K562 (cell line): ENCODE measurements at regions not wholly inside any gene's neighbourhood (a gene's known extent, or its start where the extent isn't known, plus 50 kb on each side); places are given as distances from the start of the nearest gene placed in this dataset.

ENCODE experiments used
- ATAC-seq: fragments of 200-7000 bp; cut with Tn5 transposase; 3 replicates; pipeline ENCODE4 v1.9.1; 2020; ENCODE audit warnings: moderate library complexity
- BruUV-seq: library from RNA; stranded (reverse); fragments of 400-500 nt; replicated peaks from 2 replicates; lab custom pipeline; 2021; lab: Mats Ljungman, UMichigan
- CTCF ChIA-PET: fragments of 300-600 bp; formaldehyde crosslinking; extraction: SDS; loops from one replicate; lab custom pipeline; 2021; ENCODE audit warnings: low intra/inter-chr PET ratio; lab: Yijun Ruan, JAX
- POLR2A ChIA-PET: fragments of 300-600, 350-650 bp; sonication (Branson Sonifier 250); formaldehyde crosslinking; extraction: SDS; loops from one replicate; lab custom pipeline; 2021; ENCODE audit warnings: antibody characterized with exemption, inconsistent platforms; lab: Yijun Ruan, JAX
- DNase-seq, 4 experiments: peaks; one replicate each; pipeline versions ENCODE4 v3.0.0 to v3.0.0-alpha.2; 2011 to 2018; ENCODE audit warnings: low spot score in 3 of 4, mixed read lengths in 3 of 4; ENCODE audit errors: extremely low read depth in 1 of 4
- FAIRE-seq: peaks from 2 replicates; lab custom pipeline; 2011; peaks lifted over from hg19 to GRCh38; lab: Jason Lieb, UNC
- H2AFZ ChIP-seq: 2 replicates; pipeline ENCODE4 v1.6.0; 2011; ENCODE audit warnings: low read depth, low read length, control low read depth, inconsistent platforms
- H3K27ac ChIP-seq: fragments of 200-600 bp; 3 replicates; pipeline ENCODE4 v1.8.0; 2011; ENCODE audit warnings: low read depth, mild to moderate bottlenecking, control low read depth, inconsistent platforms, low read length, moderate library complexity, mixed read lengths; ENCODE audit errors: extremely low read depth
- H3K27me3 ChIP-seq, 2 experiments: fragments of 300-600 bp in 1 of 2; 2 replicates in 1 of 2; 3 replicates in 1 of 2; pipeline versions ENCODE4 v1.6.0 to v1.8.0; 2011; ENCODE audit warnings: inconsistent platforms in 2 of 2, low read length in 2 of 2, mild to moderate bottlenecking in 1 of 2, mixed read lengths in 1 of 2, moderate library complexity in 1 of 2; ENCODE audit not compliant: control insufficient read depth in 2 of 2, insufficient read depth in 2 of 2
- H3K36me3 ChIP-seq: fragments of 300-600 bp; 3 replicates; pipeline ENCODE4 v1.8.0; 2011; ENCODE audit warnings: mild to moderate bottlenecking, low read length, inconsistent platforms; ENCODE audit not compliant: control insufficient read depth, insufficient read depth
- H3K4me1 ChIP-seq, 2 experiments: fragments of 200-600 bp in 1 of 2; replicated peaks in 1 of 2; 2 replicates in 1 of 2; 3 replicates in 1 of 2; pipeline versions ENCODE4 v1.5.1 to v1.8.0; 2011; ENCODE audit warnings: inconsistent platforms in 2 of 2, low read length in 2 of 2, mild to moderate bottlenecking in 1 of 2, mixed read lengths in 1 of 2, moderate library complexity in 1 of 2; ENCODE audit not compliant: control insufficient read depth in 2 of 2, insufficient read depth in 2 of 2
- H3K4me2 ChIP-seq: 2 replicates; pipeline ENCODE4 v1.6.1; 2011; ENCODE audit warnings: low read length, control low read depth, inconsistent platforms, mixed read lengths; ENCODE audit not compliant: insufficient read depth
- H3K4me3 ChIP-seq: fragments of 200-600 bp; sonication (generic), shearing (Covaris generic); 2 replicates; pipeline ENCODE4 v1.5.1; 2016; ENCODE audit warnings: control low read depth, inconsistent platforms
- H3K79me2 ChIP-seq: fragments of 200-600 bp; 3 replicates; pipeline ENCODE4 v1.8.0; 2011; ENCODE audit warnings: low read length, inconsistent platforms; ENCODE audit not compliant: control insufficient read depth, insufficient read depth
- H3K9ac ChIP-seq, 2 experiments: 2 replicates each; pipeline versions ENCODE4 v1.6.0 to v1.6.1; 2011; ENCODE audit warnings: low read depth in 2 of 2, low read length in 2 of 2, control low read depth in 1 of 2, inconsistent platforms in 1 of 2, mild to moderate bottlenecking in 1 of 2, mixed read lengths in 1 of 2; ENCODE audit not compliant: insufficient read depth in 1 of 2
- H3K9me1 ChIP-seq: one replicate; pipeline ENCODE4 v1.6.0; 2011; ENCODE audit warnings: inconsistent platforms, mild to moderate bottlenecking, low read length, moderate library complexity; ENCODE audit not compliant: control insufficient read depth, insufficient read depth
- H3K9me3 ChIP-seq: replicated peaks from 2 replicates; pipeline ENCODE4 v1.5.1; 2011; ENCODE audit warnings: low read depth, low read length, inconsistent platforms; ENCODE audit not compliant: control insufficient read depth, insufficient read depth
- H4K20me1 ChIP-seq: replicated peaks from 2 replicates; pipeline ENCODE4 v1.6.1; 2011; ENCODE audit warnings: low read length, inconsistent platforms, mixed read lengths; ENCODE audit not compliant: control insufficient read depth, insufficient read depth
- HNRNPUL1 ChIP-seq: fragments of 200-400 bp; formaldehyde crosslinking; IDR thresholded peaks from 2 replicates; pipeline ENCODE4 v1.6.1; 2017; ENCODE audit warnings: low read length
- NR3C1 ChIP-seq: sonication (generic); formaldehyde crosslinking; IDR thresholded peaks from 2 replicates; pipeline ENCODE4 v1.8.1; 2022; ENCODE audit warnings: missing genetic modification reagents
- PRDM10 ChIP-seq: fragments of 450-650 bp; IDR thresholded peaks from 2 replicates; pipeline ENCODE4 v1.6.1; 2018; ENCODE audit not compliant: partially characterized antibody
- STAT5B ChIP-seq: fragments of 250-450 bp; sonication (Bioruptor Pico); IDR thresholded peaks from 2 replicates; pipeline ENCODE4 v1.8.0; 2021; ENCODE audit warnings: mild to moderate bottlenecking, inconsistent platforms
- ZBTB11 ChIP-seq, 3 experiments: fragments of 200-800 bp in 1 of 3; fragments of 250-450 bp in 1 of 3; fragments of 450-650 bp in 1 of 3; sonication (Bioruptor Pico) in 1 of 3; sonication (Bioruptor generic) in 1 of 3; formaldehyde crosslinking in 1 of 3; IDR thresholded peaks; 2 replicates each; pipeline versions ENCODE4 v1.6.1 to v1.8.0; 2016 to 2022; ENCODE audit warnings: mild to moderate bottlenecking in 2 of 3, missing genetic modification characterization in 2 of 3, missing compliant biosample characterization in 1 of 3, moderate library complexity in 1 of 3
- WGBS: fragments of 100-300 bp; shearing (Covaris generic); methylation state at CpG from one replicate; pipeline ENCODE4 v1.1.6; 2016; ENCODE audit warnings: low coverage, mixed read lengths; ENCODE audit not compliant: insufficient coverage; ENCODE audit errors: missing lambda C conversion rate; 5-methylcytosine and 5-hydroxymethylcytosine counted together
- in situ Hi-C: fragments of 300-500 bp; cut with MboI; formaldehyde crosslinking; loops from 4 replicates; pipeline ENCODE4 v1.15.0; 2018; ENCODE audit warnings: inconsistent platforms, mixed read lengths
- intact Hi-C: fragments of 100-400 bp; cut with micrococcal nuclease; formaldehyde crosslinking; loops from 2 replicates; pipeline ENCODE4 v1.14.2; 2022

- Histone ChIP-seq H3K9ac (no peak overlapping the region), H3K79me2 (no peaks in the 10 kb centered on the region), H3K27ac (no peak overlapping the region), H3K9me3 (no peaks in the 10 kb centered on the region), H4K20me1 (no peaks in the 10 kb centered on the region), H3K36me3 (no peaks in the 10 kb centered on the region), H3K9me1 (no peaks in the 10 kb centered on the region), H3K4me1 (no peaks in the 10 kb centered on the region), H3K4me2 (no peak overlapping the region), H2AFZ (no peak overlapping the region), H3K4me3 (no peak overlapping the region), H3K27me3 (no peaks in the 10 kb centered on the region)
- ChIA-PET POLR2A (interaction anchor here (0.6 kb wide), 1 partner anchor 17 kb away, joined by 3 read pairs; no protein-coding TSS in a partner anchor), CTCF (no interaction called here)
- no peak for DNase-seq
- no peak for ATAC-seq
- in situ Hi-C loops, result no loop called here
- 0% methylated on average over 1 of the region's 1 CpG for WGBS
- FAIRE-seq, result no peak
- no peak for TF ChIP-seq PRDM10
- TF ChIP-seq ZBTB11 (CRISPR knock-in tag; IDR thresholded peaks at IDR 0.05), result peak in 1 of 3 experiments; percentile 70; a peak in 2 of 6 replicates
- TF ChIP-seq HNRNPUL1, result no peak
- TF ChIP-seq NR3C1 (CRISPR knock-in tag), result no peak
- TF ChIP-seq STAT5B (CRISPR knock-in tag), result no peak
- intact Hi-C loops, result no loop called here
- no TSS peak for BruUV-seq
These were observed 439.6 kb downstream of the DOK5 start for GRCh38 chr20:54914995-54915394.
